GM18861 (cell line): ENCODE measurements at regions not wholly inside any gene's neighbourhood (a gene's known extent, or its start where the extent isn't known, plus 50 kb on each side); places are given as distances from the start of the nearest gene placed in this dataset.

Experiments
- ATAC-seq: cut with Tn5 transposase; IDR thresholded peaks from one replicate; pipeline ENCODE4 v1.9.1; 2021; ENCODE audit not compliant: unreplicated experiment

GRCh38 chr1:94708299-94708685 is 111.9 kb upstream of the SLC44A3 start:
- ATAC-seq = no peak

GRCh38 chr1:94707321-94708298 is 112.5 kb upstream of the SLC44A3 start:
- no peak for ATAC-seq

DNA sequence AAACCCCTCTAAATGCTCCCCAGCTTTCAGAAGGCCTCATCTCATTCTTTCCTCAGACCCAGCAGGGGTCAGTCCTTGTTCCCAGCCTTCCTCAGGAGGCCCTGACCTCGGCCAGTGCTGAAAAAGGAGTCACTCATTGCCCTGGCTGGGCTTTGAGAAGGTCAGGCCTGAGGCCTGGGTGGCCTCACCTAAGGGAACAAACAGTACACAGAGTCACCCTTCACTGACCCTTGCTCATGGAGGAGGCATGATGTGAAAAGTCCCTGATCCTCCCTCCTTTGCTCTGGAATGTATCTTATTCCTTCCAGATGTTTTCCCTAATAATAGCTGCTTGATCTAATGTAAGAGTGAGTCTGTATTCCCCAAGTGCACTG is 117.7 kb upstream of the SLC44A3 start:
- no peak for ATAC-seq

DNA sequence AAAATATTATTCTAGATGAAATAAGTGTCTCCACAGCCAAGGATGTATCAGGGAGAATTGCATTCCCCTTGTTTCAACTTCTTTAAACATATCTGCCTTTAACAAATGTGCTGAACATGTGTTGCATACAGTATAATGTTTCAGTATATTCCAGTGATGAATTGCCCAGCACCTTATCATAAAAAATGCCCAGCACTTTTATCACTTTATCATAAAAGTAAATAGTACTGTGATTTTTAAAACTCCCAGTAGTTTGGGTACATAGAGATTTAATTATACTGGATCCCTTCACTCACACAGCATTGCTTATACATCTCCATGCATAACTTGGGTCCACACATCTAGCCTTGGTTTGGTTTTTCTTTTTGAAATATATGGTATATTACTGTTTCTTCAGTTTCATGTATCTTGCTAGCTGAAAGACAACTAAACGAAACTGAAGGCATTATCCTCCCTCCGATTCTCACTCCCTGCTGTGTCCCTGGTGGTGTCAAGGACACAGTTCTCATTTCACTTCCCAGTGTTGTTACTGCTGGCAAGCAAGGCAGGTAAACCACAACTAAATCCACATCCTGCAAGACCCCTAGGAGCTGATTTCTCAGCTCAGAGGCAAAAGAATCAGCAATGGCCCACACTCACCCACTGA is 118.2 kb upstream of the SLC44A3 start:
- no peak for ATAC-seq

DNA sequence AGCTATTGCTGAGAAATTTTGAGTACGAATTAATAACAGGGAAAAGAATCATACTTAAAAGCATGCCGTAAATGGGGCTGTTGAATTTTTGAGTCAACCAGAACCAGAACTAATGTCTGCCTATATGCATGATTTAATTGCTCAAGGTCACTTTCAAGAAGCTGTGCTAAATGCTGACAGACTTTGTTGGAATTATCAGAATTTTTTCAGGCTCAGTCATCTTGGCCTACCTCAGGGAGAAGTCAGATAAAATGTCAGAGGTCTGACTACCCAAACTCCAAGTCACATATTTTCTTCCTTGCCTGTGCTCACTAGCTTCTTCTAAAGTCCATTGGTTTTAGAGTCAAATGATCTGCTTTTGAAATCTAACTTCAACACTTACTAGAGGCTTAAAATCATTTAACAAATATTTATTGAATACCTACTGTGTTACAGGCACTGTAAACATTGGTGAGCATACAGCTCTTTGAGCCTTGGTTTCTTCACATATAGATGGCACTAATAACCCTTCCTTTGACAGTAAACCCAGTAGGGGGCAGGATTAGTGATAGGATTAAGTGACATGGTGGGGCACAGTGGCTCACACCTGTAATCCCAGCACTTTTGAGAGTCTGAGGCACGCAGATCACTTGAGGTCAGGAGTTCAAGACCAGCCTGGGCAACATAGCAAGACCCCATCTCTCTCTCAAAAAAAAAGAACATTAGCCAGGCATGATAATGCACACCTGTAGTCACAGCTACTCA is 121.2 kb upstream of the SLC44A3 start:
- no peak for ATAC-seq

DNA sequence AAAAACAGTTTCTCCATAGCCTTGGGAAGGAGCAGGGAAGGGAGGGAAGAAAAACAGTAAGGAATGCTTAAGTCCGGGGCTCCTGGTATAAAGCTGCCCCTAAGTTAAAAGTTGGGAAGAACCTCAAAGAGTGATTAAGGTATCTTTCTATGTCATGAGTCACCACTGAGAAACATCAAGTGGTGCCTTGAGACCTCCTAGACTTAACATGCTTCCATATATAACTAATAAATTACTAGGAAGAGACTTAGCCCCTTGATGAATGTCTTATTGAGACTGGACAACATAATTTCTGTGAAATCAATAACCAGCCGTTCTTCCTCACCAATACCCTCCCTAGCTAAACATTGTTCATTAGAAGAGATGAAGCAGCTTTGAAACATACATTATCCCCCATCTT is 121.8 kb upstream of the SLC44A3 start:
- ATAC-seq = no peak

DNA sequence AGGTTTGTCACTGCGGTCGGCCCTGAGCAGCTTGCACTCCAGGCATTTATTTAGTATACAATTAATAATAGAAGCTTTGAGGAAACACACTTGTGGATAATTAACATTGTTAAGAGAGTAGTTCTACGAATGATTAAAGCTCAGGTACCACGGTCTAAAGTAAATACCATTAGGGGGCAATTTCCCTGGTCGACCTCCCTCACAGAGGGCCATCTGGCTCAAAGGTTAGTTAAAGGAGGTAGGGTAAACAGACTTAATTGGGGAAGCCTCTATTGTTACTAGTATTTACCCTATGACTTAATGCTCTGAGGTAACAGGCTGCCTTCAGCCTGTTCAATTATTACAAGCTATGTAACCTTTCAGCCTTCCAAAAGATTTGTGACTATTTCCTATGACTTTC is 122.3 kb upstream of the SLC44A3 start:
- no peak for ATAC-seq

GRCh38 chr1:94694226-94694915 is 125.8 kb upstream of the SLC44A3 start:
- ATAC-seq = no peak

- no peak for ATAC-seq
These were observed 126.7 kb upstream of the SLC44A3 start for GRCh38 chr1:94693435-94693834.

- no peak for ATAC-seq
These were observed 127.1 kb upstream of the SLC44A3 start for GRCh38 chr1:94693029-94693428.

DNA sequence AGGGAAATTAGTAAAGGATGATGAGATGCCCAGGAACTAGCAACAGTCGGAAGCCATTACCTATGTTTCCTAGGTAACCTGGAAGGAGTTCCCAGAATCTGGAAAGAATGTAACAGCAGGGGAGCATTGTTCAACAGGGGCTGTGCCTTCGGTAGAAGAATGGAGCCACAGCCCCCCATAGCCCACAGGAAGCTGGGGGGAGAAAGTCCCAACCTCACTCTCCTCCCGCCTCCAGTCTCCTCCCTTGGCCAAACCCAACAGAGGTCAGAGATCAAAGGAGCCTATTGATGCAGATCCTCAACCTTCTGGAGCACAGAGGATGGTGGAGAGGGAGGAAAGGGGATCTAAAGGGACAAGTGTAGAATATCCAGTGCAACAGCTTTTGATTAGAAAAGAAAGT is 131.5 kb upstream of the SLC44A3 start:
- ATAC-seq = no peak

DNA sequence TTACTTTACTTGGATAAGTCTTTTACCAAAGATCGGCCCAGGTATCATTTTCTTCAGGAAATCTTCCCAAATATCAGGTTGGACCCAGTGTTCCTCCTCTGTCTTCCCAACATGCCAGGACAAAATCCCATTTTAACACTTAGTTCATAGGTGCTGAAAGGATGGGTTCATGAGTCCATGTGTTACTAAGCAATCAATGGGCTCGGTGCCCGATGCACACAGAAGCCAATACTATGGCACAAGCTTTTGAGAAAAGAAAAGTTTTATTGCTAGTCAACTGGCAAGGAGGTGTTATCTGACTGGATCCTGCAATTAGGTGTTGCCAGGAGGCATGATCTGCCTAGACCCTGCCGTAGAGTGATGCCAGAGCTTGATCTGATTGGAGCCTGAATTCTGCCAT is 133.3 kb upstream of the SLC44A3 start:
- ATAC-seq = no peak

- ATAC-seq = no peak
These were observed 135.4 kb upstream of the SLC44A3 start for GRCh38 chr1:94684690-94685250.

- ATAC-seq = no peak
These were observed 136.3 kb upstream of the SLC44A3 start for GRCh38 chr1:94683886-94684285.

DNA sequence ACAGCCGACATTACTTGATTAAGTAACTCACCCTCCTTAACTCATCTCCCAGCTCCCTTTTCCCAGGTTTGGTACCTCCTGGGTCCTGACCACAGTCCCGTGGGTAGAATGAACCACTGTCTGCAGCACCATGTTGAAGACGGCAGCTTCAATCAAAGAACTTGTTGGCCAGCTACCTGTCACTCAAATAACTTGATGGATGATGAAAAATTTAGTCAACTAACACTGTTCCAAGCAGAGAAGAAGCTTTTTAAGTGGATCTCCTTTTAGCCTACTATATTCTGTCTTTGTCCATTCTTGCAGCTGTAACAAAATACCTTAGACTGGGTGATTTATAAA is 138.4 kb upstream of the F3 start:
- ATAC-seq = no peak

GRCh38 chr1:94679332-94680038 is 137.9 kb upstream of the F3 start:
- no peak for ATAC-seq

- no peak for ATAC-seq
These were observed 136.8 kb upstream of the F3 start for GRCh38 chr1:94678202-94678848.

GRCh38 chr1:94677714-94678113 is 136.2 kb upstream of the F3 start:
- no peak for ATAC-seq

- no peak for ATAC-seq
These were observed 135.5 kb upstream of the F3 start for GRCh38 chr1:94677087-94677486.

DNA sequence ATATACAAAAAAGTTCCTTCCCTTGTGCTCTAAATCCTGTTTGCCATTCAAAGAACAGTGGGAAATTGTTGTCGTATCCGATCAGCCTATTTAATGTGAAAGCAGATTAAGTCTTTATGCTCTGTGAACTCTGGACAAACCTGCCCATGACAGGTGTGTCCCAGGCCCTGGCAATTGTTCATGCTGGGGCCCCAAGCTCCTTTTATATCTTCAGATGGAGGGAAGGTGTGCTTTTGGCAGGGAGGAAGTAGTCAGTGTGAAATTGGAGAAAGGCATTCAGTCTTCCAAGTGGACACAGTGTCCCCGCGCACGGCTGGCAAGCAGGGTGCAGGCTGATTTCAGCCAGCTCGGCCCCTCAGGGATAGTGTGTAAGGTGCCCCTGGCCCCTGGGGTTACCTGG is 135.1 kb upstream of the F3 start:
- no peak for ATAC-seq
